ENCODE measurements at regions not wholly inside any gene's neighbourhood (a gene's known extent, or its start where the extent isn't known, plus 50 kb on each side); places are given as distances from the start of the nearest gene placed in this dataset.

GRCh38 chr3:76972624-76973296, 67.1 kb upstream of the ROBO2 start:
- DNase-seq (ENCODE audit: low read depth) = no peak

DNA sequence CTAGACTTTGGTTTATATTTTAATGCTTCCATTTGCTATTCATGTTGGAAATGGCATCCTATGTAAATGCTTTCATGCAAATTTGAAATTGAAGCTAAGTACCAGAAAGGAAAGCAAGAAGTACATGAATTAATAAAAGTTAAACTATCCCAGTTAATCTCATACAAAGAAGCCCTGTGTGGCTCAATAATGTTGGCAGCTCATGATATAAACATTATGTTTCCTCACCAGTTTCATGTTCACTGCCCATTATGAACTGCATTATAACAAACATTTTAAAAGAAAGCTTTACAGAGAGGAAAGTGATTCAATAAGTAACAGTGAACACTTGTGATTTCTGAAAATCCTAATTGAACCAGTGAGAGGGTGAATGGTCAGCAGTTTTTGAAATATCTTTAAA, 62.9 kb upstream of the ROBO2 start:
- no peak for DNase-seq (ENCODE audit: low read depth)

- DNase-seq (ENCODE audit: low read depth) = no peak
Measured at GRCh38 chr3:76985645-76986044, 54.3 kb upstream of the ROBO2 start.

DNA sequence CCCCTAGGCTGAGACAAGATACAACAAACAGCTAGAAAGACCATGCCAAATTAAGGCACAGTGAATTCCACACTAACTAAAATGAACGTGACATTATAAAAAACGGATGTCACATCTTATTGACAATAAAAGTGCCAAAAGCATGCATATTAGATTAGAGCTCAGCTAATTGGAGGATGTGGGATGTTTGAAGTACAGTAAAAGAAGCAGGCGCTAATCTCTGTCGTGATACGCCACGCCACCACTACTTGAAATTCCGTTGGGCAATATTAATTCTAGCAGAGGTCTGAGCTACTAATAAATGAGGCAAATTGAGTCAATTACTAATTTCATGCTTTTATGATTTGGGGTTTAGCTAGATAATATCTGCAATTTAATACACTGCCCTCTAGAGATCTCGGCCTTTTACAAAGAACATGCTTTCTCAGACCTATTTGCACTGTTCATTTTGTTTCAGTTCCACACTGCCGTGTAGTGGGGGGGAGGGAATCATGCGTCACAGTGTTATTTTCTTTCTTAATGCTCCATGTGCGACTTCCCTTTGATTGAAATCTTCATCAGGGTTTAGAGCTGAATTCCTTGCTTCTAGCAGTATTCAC, 52.9 kb upstream of the ROBO2 start:
- DNase-seq (ENCODE audit: low read depth) = no peak

Measured in EH (cell line).